Progenitor cell of endocrine pancreas (in vitro differentiated cells): ENCODE measurements at regions not wholly inside any gene's neighbourhood (a gene's known extent, or its start where the extent isn't known, plus 50 kb on each side); places are given as distances from the start of the nearest gene placed in this dataset.

Source experiments
- DNase-seq: peaks from one replicate; pipeline ENCODE4 v3.0.0; 2021; ENCODE audit warnings: low spot score; ENCODE audit not compliant: unreplicated experiment
- H3K27ac Mint-ChIP-seq: 2 replicates; pipeline ENCODE4 v1.8.0; 2021; ENCODE audit warnings: mild to moderate bottlenecking, moderate library complexity, mixed read lengths
- H3K27me3 Mint-ChIP-seq: 2 replicates; pipeline ENCODE4 v1.8.0; 2021; ENCODE audit warnings: mixed read lengths
- H3K36me3 Mint-ChIP-seq: 2 replicates; pipeline ENCODE4 v1.8.0; 2022; ENCODE audit warnings: mixed read lengths; ENCODE audit not compliant: insufficient read depth
- H3K4me1 Mint-ChIP-seq: 2 replicates; pipeline ENCODE4 v1.8.0; 2021; ENCODE audit warnings: low read depth, mixed read lengths
- H3K4me3 Mint-ChIP-seq: 2 replicates; pipeline ENCODE4 v1.8.0; 2021; ENCODE audit warnings: low read depth, mild to moderate bottlenecking, moderate library complexity, mixed read lengths
- H3K9me3 Mint-ChIP-seq: 2 replicates; pipeline ENCODE4 v1.8.0; 2021; ENCODE audit warnings: low read depth, mixed read lengths
- CTCF ChIP-seq: fragments of 200-600 bp; sonication (generic); IDR thresholded peaks from one replicate; pipeline ENCODE4 v1.5.0; 2021; ENCODE audit warnings: antibody characterized with exemption, mild to moderate bottlenecking; ENCODE audit not compliant: unreplicated experiment

- DNase-seq, result no peak
- Mint-ChIP-seq H3K27me3 (no peaks in the 10 kb centered on the region), H3K36me3 (no peaks in the 10 kb centered on the region), H3K4me3 (no peak overlapping the region), H3K9me3 (peaks cover 4% of the 10 kb centered on the region), H3K4me1 (no peaks in the 10 kb centered on the region), H3K27ac (no peak overlapping the region)
- no peak for TF ChIP-seq CTCF
Measured at GRCh38 chr6:156126535-156126934, 650.6 kb upstream of the ARID1B start.

DNA sequence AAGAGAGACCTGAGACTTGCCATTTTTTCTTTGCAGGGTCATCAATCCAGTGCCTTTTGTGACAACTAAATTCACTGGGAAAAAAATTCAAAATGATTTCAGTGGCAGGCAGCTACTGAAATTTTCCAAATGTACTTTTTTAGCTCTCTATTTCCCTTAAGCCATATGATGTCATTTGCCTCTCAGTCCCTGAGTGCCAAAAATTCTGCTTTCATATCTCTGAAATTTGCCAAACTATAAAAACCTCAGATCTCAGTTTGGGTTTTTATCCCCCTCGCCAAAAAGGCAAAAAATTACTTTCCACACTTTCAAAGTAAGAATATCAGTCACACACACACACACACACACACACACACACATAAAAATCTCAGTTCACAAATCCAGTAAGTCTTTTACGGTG, 651.3 kb upstream of the ARID1B start:
- H3K4me3 Mint-ChIP-seq, result no peak overlapping the region
- H3K4me1 Mint-ChIP-seq, result no peaks in the 10 kb centered on the region
- H3K36me3 Mint-ChIP-seq, result no peaks in the 10 kb centered on the region
- H3K27ac Mint-ChIP-seq, result no peak overlapping the region
- no peaks in the 10 kb centered on the region for H3K27me3 Mint-ChIP-seq
- no peak for DNase-seq
- no peak for TF ChIP-seq CTCF
- H3K9me3 Mint-ChIP-seq, result peaks cover 4% of the 10 kb centered on the region

- Mint-ChIP-seq H3K27ac (no peak overlapping the region), H3K36me3 (no peaks in the 10 kb centered on the region), H3K4me1 (no peaks in the 10 kb centered on the region)
Measured at GRCh38 chr6:156123731-156124130, 653.4 kb upstream of the ARID1B start.

GRCh38 chr6:156121973-156122372, 655.2 kb upstream of the ARID1B start:
- Mint-ChIP-seq H3K4me3 (no peak overlapping the region), H3K27ac (no peak overlapping the region), H3K9me3 (peaks cover 8% of the 10 kb centered on the region), H3K36me3 (no peaks in the 10 kb centered on the region), H3K4me1 (no peaks in the 10 kb centered on the region), H3K27me3 (no peaks in the 10 kb centered on the region)
- no peak for DNase-seq
- TF ChIP-seq CTCF, result no peak

More at GRCh38 chr6:156123731-156124130, 653.4 kb upstream of the ARID1B start:
- no peak for TF ChIP-seq CTCF
- DNase-seq, result no peak
- H3K9me3 Mint-ChIP-seq, result peaks cover 6% of the 10 kb centered on the region
- no peak overlapping the region for H3K4me3 Mint-ChIP-seq
- H3K27me3 Mint-ChIP-seq, result no peaks in the 10 kb centered on the region

DNA sequence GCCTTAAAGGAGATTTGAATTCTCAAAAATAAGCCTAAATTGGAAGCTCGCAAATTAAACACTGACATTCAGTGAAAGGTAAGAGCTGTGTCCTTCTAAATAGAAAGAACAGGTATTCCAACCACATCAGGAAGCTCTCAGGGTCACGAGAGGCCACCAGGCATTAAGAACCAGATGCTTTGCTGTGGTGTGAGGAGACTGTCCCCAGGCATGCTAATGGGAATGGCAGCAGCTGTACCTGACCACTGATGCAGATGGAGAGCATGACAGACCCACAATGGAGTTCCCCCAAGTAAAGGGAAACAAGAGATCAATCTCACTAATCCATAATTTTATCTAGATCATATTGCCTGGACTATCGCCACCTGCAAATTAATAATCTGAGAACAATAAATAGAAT, 658.9 kb upstream of the NOX3 start:
- no peaks in the 10 kb centered on the region for H3K27me3 Mint-ChIP-seq
- no peak overlapping the region for H3K4me3 Mint-ChIP-seq
- no peak for TF ChIP-seq CTCF
- no peak overlapping the region for H3K27ac Mint-ChIP-seq
- H3K36me3 Mint-ChIP-seq, result no peaks in the 10 kb centered on the region
- peaks cover 4% of the 10 kb centered on the region for H3K9me3 Mint-ChIP-seq
- DNase-seq, result no peak
- no peaks in the 10 kb centered on the region for H3K4me1 Mint-ChIP-seq
